H9 (cell line): ENCODE measurements at regions not wholly inside any gene's neighbourhood (a gene's known extent, or its start where the extent isn't known, plus 50 kb on each side); places are given as distances from the start of the nearest gene placed in this dataset.

Source experiments
- DNase-seq: peaks from one replicate; pipeline ENCODE4 v3.0.0-alpha.2; 2017
- H2AFZ ChIP-seq: one replicate; pipeline ENCODE4 v1.6.1; 2013; ENCODE audit warnings: mild to moderate bottlenecking, low read length, control low read depth, moderate library complexity
- H2AK5ac ChIP-seq: 2 replicates; pipeline ENCODE4 v1.6.1; 2013; ENCODE audit warnings: low read length, control low read depth, mixed read lengths; ENCODE audit not compliant: insufficient read length
- H2BK120ac ChIP-seq: one replicate; pipeline ENCODE4 v1.6.1; 2013; ENCODE audit warnings: low read depth, mild to moderate bottlenecking, low read length, control low read depth, inconsistent platforms; ENCODE audit not compliant: poor library complexity, severe bottlenecking
- H2BK12ac ChIP-seq: 2 replicates; pipeline ENCODE4 v1.6.1; 2013; ENCODE audit warnings: low read length, control low read depth, mixed read lengths, low read depth; ENCODE audit not compliant: insufficient read length
- H2BK15ac ChIP-seq: 2 replicates; pipeline ENCODE4 v1.6.1; 2013; ENCODE audit warnings: low read depth, low read length, control low read depth
- H2BK20ac ChIP-seq: one replicate; pipeline ENCODE4 v1.6.1; 2013; ENCODE audit warnings: low read depth, mild to moderate bottlenecking, low read length, control low read depth, inconsistent platforms; ENCODE audit not compliant: poor library complexity, severe bottlenecking
- H2BK5ac ChIP-seq: 2 replicates; pipeline ENCODE4 v1.6.1; 2013; ENCODE audit warnings: low read length, control low read depth, mixed read lengths; ENCODE audit not compliant: insufficient read length
- H3K14ac ChIP-seq: 2 replicates; pipeline ENCODE4 v1.6.1; 2013; ENCODE audit warnings: low read length, control low read depth; ENCODE audit not compliant: insufficient read depth
- H3K18ac ChIP-seq: 2 replicates; pipeline ENCODE4 v1.6.1; 2013; ENCODE audit warnings: low read depth, mild to moderate bottlenecking, mixed read lengths, low read length, control low read depth; ENCODE audit not compliant: insufficient read length
- H3K23ac ChIP-seq: 2 replicates; pipeline ENCODE4 v1.6.1; 2013; ENCODE audit warnings: low read length, control low read depth, mixed read lengths, low read depth; ENCODE audit not compliant: insufficient read length
- H3K23me2 ChIP-seq: 2 replicates; pipeline ENCODE4 v1.6.1; 2013; ENCODE audit warnings: low read depth, mild to moderate bottlenecking, mixed read lengths, low read length, control low read depth; ENCODE audit not compliant: insufficient read length, poor library complexity, severe bottlenecking
- H3K27ac ChIP-seq: 2 replicates; pipeline ENCODE4 v1.5.1; 2013; ENCODE audit warnings: low read length, control low read depth, mixed read lengths, low read depth; ENCODE audit not compliant: insufficient read length
- H3K27me3 ChIP-seq: 2 replicates; pipeline ENCODE4 v1.6.1; 2013; ENCODE audit warnings: low read length, control low read depth, inconsistent platforms; ENCODE audit not compliant: insufficient read depth
- H3K4ac ChIP-seq: 2 replicates; pipeline ENCODE4 v1.6.1; 2013; ENCODE audit warnings: low read depth, mild to moderate bottlenecking, control low read depth, inconsistent platforms, low read length, moderate library complexity
- H3K4me1 ChIP-seq: 2 replicates; pipeline ENCODE4 v1.6.1; 2013; ENCODE audit warnings: low read length, control low read depth, inconsistent platforms; ENCODE audit not compliant: insufficient read depth
- H3K4me2 ChIP-seq: 2 replicates; pipeline ENCODE4 v1.6.1; 2013; ENCODE audit warnings: low read length, control low read depth, mixed read lengths; ENCODE audit not compliant: insufficient read length, insufficient read depth
- H3K56ac ChIP-seq: 2 replicates; pipeline ENCODE4 v1.6.1; 2013; ENCODE audit warnings: low read depth, mild to moderate bottlenecking, mixed read lengths, low read length, control low read depth; ENCODE audit not compliant: insufficient read length
- H3K79me1 ChIP-seq: 2 replicates; pipeline ENCODE4 v1.6.1; 2013; ENCODE audit warnings: low read depth, mild to moderate bottlenecking, moderate library complexity, low read length, control low read depth, inconsistent platforms; ENCODE audit not compliant: insufficient read depth, poor library complexity, severe bottlenecking
- H3K79me2 ChIP-seq: 2 replicates; pipeline ENCODE4 v1.6.1; 2013; ENCODE audit warnings: low read length, control low read depth, inconsistent platforms; ENCODE audit not compliant: insufficient read depth
- H3K9ac ChIP-seq: 2 replicates; pipeline ENCODE4 v1.6.1; 2013; ENCODE audit warnings: low read length, control low read depth, mixed read lengths; ENCODE audit not compliant: insufficient read length; ENCODE audit errors: extremely low read depth
- H3K9me3 ChIP-seq: one replicate; pipeline ENCODE4 v1.6.1; 2013; ENCODE audit warnings: low read depth, low read length, inconsistent platforms; ENCODE audit not compliant: control insufficient read depth
- H3T11ph ChIP-seq: one replicate; pipeline ENCODE4 v1.6.1; 2013; ENCODE audit warnings: mild to moderate bottlenecking, low read length, control low read depth, inconsistent platforms
- H4K20me1 ChIP-seq: one replicate; pipeline ENCODE4 v1.6.1; 2013; ENCODE audit not compliant: control insufficient read depth, insufficient read length, insufficient read depth
- H4K5ac ChIP-seq: 2 replicates; pipeline ENCODE4 v1.6.1; 2013; ENCODE audit warnings: low read depth, mild to moderate bottlenecking, mixed read lengths, low read length, control low read depth; ENCODE audit not compliant: insufficient read length
- H4K8ac ChIP-seq: replicated peaks from 2 replicates; pipeline ENCODE4 v1.6.1; 2013; ENCODE audit warnings: low read length, control low read depth, mixed read lengths, low read depth; ENCODE audit not compliant: insufficient read length
- H4K91ac ChIP-seq: 2 replicates; pipeline ENCODE4 v1.6.1; 2013; ENCODE audit warnings: low read depth, mild to moderate bottlenecking, moderate library complexity, mixed read lengths, low read length, control low read depth; ENCODE audit not compliant: insufficient read length
- H3K27ac Mint-ChIP-seq, 3 experiments: 2 replicates in 2 of 3; 3 replicates in 1 of 3; pipeline ENCODE4 v1.8.0; 2020 to 2021; ENCODE audit warnings: mixed read lengths in 3 of 3, mild to moderate bottlenecking in 1 of 3, moderate library complexity in 1 of 3
- H3K27me3 Mint-ChIP-seq: 2 replicates; pipeline ENCODE4 v1.8.0; 2021; ENCODE audit warnings: low read depth, mild to moderate bottlenecking, moderate library complexity, mixed read lengths
- H3K36me3 Mint-ChIP-seq, 3 experiments: 2 replicates in 2 of 3; 3 replicates in 1 of 3; pipeline ENCODE4 v1.8.0; 2020 to 2021; ENCODE audit warnings: low read depth in 3 of 3, mixed read lengths in 3 of 3; ENCODE audit not compliant: insufficient read depth in 1 of 3
- H3K4me1 Mint-ChIP-seq, 2 experiments: 2 replicates each; pipeline ENCODE4 v1.8.0; 2020; ENCODE audit warnings: mixed read lengths in 2 of 2
- H3K4me3 Mint-ChIP-seq, 2 experiments: 2 replicates in 1 of 2; 3 replicates in 1 of 2; pipeline ENCODE4 v1.8.0; 2020 to 2021; ENCODE audit warnings: mild to moderate bottlenecking in 2 of 2, mixed read lengths in 2 of 2, moderate library complexity in 1 of 2
- H3K9me3 Mint-ChIP-seq, 2 experiments: 2 replicates in 1 of 2; 3 replicates in 1 of 2; pipeline ENCODE4 v1.8.0; 2020; ENCODE audit warnings: mild to moderate bottlenecking in 2 of 2, mixed read lengths in 2 of 2, moderate library complexity in 1 of 2
- CTCF ChIP-seq: fragments of 200-600 bp; sonication (generic); conservative IDR thresholded peaks from 3 replicates; pipeline ENCODE4 v1.8.0; 2021; ENCODE audit warnings: antibody characterized with exemption, mild to moderate bottlenecking
- WGBS: extraction: QIAGEN DNeasy Blood & Tissue Kit; methylation state at CpG from one replicate; pipeline ENCODE4 v1.1.7; 2013; ENCODE audit warnings: missing lambda C conversion rate, low lambda C conversion rate, mixed read lengths; ENCODE audit not compliant: insufficient read length; ENCODE audit errors: extremely low coverage; 5-methylcytosine and 5-hydroxymethylcytosine counted together

- H3K56ac ChIP-seq = no peak overlapping the region
- Mint-ChIP-seq H3K4me3 (no peak overlapping the region), H3K27me3 (no peaks in the 10 kb centered on the region), H3K36me3 (peaks cover 0 to 9% (median 2%) of the 10 kb centered on the region in 3 experiments; a peak in 3 of 7 replicates), H3K27ac (no peak overlapping the region), H3K9me3 (peaks cover 5 to 7% of the 10 kb centered on the region in 2 experiments; a peak in 2 of 5 replicates), H3K4me1 (peaks cover 11 to 16% of the 10 kb centered on the region in 2 experiments)
- H3K14ac ChIP-seq = no peak overlapping the region
- no peak overlapping the region for H3K18ac ChIP-seq
- no peak overlapping the region for H3K23ac ChIP-seq
- H2AK5ac ChIP-seq = no peak overlapping the region
- no peak for DNase-seq
- TF ChIP-seq CTCF = no peak
- no peaks in the 10 kb centered on the region for H3K23me2 ChIP-seq
- no peak overlapping the region for H2BK15ac ChIP-seq
- H2BK120ac ChIP-seq = no peak overlapping the region
- H4K5ac ChIP-seq = no peak overlapping the region
- no peaks in the 10 kb centered on the region for H3K79me2 ChIP-seq
- no peak overlapping the region for H3K4me2 ChIP-seq
- 0 out of 2 replicates have a peak, but pooled peaks cover 3% of the 10 kb centered on the region for H3K4me1 ChIP-seq
- H3K27me3 ChIP-seq = no peaks in the 10 kb centered on the region
- WGBS = no CpG with 5 or more reads among the region's 1 CpG
- no peaks in the 10 kb centered on the region for H4K20me1 ChIP-seq
- no peak overlapping the region for H4K8ac ChIP-seq
- no peaks in the 10 kb centered on the region for H3K79me1 ChIP-seq
- no peak overlapping the region for H2BK20ac ChIP-seq
- H2BK12ac ChIP-seq = no peak overlapping the region
- no peak overlapping the region for H3K4ac ChIP-seq
- H2AFZ ChIP-seq = no peak overlapping the region
- no peak overlapping the region for H3T11ph ChIP-seq
- no peak overlapping the region for H2BK5ac ChIP-seq
- no peak overlapping the region for H4K91ac ChIP-seq
- H3K9ac ChIP-seq = no peak overlapping the region
- H3K9me3 ChIP-seq = no peaks in the 10 kb centered on the region
- H3K27ac ChIP-seq = no peak overlapping the region
Observed at GRCh38 chr5:21121213-21121612, 1133.2 kb upstream of the CDH18 start.
